HG03064 (cell line): ENCODE measurements at regions not wholly inside any gene's neighbourhood (a gene's known extent, or its start where the extent isn't known, plus 50 kb on each side); places are given as distances from the start of the nearest gene placed in this dataset.
A peak's percentile ranks its signal among the peaks of the same experiment; 100 is the strongest.

Source experiments
- ATAC-seq: cut with Tn5 transposase; IDR thresholded peaks from one replicate; pipeline ENCODE4 v1.9.1; 2021; ENCODE audit warnings: low read depth; ENCODE audit not compliant: unreplicated experiment

DNA sequence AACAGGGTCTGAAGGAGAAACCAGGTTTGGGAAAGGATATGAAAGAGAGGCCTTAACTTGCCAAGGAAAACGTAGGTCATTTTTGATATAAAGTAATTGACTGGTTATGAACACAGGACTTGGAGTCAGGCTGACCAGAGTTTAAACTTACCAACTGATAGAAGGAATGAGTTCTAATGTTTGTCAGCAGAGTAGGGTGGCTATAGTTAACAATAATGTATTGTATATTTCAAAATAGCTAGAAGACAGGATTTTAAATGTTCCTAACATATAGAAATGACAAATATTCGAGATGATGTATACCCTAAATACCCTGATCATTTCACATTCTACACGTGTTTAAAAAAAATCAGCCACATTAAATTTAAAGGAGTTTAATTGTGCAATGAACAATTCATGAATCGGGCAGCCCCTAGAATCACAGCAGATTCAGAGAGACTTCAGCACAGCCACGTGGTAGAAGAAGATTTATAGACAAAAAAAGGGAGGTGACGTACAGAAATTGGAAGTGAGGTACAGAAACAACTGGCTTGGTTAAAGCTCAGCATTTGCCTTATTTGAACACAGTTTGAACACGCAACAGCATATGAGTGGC lies 52.5 kb upstream of the PLEKHG7 start:
- no peak for ATAC-seq

DNA sequence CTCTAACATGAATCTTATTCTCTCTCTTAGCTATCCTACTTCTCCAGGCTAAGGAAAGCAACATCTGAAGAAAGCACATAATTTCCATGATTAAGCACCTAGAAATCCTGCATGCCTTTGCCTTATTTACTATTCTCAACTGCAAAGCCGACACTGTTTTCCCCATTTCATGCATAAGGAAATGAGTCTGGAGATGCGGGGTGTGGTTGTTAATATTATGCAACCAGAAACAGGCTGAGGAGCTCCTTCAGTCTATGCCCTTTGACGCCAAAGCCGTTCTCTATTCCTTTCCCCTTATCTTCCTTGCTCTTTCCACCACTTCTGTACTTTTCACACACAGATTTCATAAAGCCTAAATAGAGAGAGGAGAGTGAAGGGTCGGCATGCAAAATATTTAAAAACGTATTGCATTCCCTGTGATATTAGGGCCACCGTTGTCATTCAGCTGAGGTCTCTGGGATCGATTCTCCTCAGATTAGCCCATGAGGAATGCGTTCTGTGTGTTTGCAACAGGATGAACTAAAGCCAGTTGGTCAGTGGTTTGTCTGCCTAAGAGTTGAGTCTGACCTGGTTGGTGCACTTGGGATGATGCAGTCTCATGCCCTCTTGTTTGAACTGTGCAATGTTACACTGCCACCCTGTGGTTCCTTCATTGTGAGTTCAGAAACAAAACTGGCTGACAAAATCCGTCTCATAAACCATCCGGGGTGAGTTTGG lies 53.1 kb upstream of the PLEKHG7 start:
- ATAC-seq: peak; percentile 75

DNA sequence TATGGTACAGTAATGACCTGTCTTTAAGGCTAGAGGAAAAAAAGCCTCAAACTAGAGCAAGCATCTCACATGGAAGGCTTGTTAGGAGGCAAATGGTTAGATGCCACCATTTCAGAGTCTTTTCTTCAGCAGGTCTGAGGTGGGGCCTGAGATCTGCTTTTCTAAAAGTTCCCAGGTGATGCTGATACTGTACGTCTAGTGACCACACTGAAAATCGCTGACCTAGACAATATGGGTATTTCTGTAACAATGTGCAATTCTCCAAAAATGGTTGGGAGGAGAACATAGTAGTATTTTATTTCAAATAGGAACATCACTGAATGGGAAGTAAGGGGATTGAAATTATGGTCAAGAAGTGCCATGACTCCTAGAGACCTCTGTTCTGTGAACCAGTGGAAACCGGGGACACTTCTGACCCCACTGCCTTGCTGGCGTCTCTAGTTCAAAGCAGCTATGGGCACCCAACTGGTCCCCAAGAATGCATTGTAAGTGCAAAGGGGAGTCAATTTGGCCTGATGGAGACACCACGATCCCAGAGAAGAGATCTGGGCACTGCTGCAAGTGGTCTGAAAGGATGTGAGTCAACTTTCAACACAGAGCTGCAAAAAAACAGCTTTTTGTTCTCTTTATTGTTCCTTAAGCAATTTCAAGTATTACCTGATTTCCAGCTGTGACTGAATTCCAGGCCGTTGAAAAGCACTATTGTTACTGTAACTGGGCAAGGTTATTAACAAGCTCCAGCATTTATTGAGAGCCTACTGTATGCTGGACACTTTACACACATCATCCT lies 54.4 kb upstream of the PLEKHG7 start:
- no peak for ATAC-seq

DNA sequence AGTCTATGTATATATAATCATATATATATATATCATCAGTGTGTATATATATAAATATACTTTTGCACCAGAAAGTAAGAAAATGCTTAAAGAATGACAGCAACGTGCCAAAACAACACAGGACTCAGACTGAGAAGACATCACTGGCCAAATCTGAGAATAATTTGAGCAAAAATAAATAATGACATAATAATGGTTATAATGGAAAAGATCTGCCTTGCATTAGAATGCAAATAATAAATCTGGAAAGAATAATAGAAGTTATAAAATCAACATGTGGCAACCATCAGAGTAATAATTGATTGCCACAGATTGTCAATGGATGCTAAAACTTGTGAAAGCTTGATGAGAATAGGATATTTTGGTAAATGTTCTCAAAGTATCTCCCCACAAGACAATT lies 61.5 kb upstream of the PLEKHG7 start:
- ATAC-seq: no peak

DNA sequence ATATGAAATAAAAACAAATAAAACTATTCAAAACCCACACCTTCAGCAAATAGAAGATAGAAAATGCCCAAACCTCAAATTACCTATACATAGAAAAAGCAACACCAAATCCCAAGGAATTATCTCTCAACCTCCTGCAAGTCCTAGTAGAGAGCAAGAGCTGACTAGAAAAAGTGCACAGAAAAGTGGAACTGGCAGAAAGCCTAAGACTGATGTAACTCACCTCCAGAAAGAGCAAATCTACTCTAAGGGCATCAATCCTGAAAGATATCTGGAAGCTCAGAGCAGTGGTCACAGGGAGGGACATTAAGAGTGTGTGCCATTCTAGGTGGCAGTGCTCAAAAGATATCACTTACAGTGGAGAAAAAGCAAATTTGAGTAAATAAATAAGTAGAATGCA lies 62.1 kb upstream of the PLEKHG7 start:
- no peak for ATAC-seq

- ATAC-seq: no peak
These were observed 63.8 kb upstream of the PLEKHG7 start for GRCh38 chr12:92639017-92639416.

- ATAC-seq: no peak
These were observed 68.1 kb upstream of the PLEKHG7 start for GRCh38 chr12:92634730-92635129.

GRCh38 chr12:92634202-92634601 lies 68.6 kb upstream of the PLEKHG7 start:
- no peak for ATAC-seq

GRCh38 chr12:92630968-92631367 lies 71.8 kb upstream of the PLEKHG7 start:
- ATAC-seq: no peak

DNA sequence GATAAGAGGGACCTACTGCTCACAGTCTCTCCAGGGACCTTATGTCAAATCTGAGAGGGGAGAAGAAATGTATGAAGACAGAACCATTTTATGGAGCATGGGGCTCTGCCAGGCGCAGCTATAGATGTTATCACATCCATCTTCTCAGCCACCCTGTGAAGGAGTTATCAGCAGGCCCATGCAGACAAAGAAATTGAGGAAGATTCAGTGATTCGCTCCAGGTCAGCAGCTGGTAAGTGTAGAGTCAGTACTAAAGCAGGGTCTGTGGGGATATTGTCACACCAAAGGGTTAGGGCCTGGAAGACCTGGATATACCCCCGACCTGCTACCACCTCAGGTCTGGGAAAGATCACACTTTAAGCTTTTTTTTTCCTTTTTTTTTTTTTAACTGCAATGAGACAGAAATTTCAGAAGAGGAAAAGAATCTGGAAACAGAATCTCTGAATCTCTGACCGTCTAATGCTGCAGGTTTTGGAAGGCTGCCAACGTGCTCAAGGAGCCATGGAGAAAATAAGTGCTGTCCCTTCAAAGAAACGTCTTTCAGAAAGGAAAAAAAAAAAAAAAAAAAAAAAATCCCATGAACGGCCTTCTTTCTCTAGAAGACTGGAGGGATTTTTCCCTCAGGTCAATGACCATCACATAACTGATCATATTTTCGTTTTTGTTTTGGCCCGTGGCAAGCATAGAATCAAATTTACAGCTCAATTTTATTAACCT lies 73.3 kb upstream of the PLEKHG7 start:
- no peak for ATAC-seq

- ATAC-seq: no peak
These were observed 74.3 kb upstream of the PLEKHG7 start for GRCh38 chr12:92628476-92628875.

DNA sequence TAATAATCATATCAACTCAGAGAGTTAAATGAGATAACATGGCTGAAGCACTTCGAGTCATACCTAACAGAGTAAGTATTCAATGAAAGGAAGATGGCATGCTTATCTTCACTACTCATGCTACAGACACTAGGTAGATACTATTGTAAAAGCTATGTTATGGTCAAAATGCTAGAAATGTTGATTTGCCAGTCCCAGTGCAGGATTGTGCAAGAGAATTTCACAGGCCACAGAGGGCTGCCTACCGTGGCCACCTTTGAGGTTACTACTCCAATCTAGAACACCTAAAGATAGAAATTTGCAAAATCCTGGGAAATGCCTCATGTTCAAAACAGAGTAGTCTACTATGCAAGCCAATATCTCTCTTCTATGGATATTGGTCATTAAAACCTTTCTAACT lies 75.3 kb upstream of the PLEKHG7 start:
- ATAC-seq: no peak

GRCh38 chr12:92625639-92626310 lies 77.0 kb upstream of the PLEKHG7 start:
- ATAC-seq: no peak

DNA sequence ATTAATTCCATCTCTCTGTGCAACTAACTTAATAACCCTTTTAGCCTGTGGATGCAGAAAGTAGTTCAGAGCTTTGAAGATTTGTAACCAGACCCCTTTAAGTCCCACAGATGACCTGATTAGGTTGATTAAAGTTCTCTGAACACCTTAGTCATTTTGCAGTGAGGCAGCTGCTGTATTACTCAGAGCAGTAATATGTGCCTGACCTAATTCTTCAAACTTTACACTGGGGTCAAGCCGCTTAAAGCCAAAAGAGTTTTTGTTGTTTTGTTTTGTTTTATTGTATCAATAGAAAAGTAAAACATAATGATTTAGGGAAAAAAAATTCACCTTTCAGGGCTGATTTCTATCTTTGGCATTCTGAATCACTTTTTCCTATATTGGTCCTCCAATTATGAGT lies 78.6 kb upstream of the PLEKHG7 start:
- ATAC-seq: no peak

GRCh38 chr12:92623386-92623785 lies 79.4 kb upstream of the PLEKHG7 start:
- ATAC-seq: no peak

DNA sequence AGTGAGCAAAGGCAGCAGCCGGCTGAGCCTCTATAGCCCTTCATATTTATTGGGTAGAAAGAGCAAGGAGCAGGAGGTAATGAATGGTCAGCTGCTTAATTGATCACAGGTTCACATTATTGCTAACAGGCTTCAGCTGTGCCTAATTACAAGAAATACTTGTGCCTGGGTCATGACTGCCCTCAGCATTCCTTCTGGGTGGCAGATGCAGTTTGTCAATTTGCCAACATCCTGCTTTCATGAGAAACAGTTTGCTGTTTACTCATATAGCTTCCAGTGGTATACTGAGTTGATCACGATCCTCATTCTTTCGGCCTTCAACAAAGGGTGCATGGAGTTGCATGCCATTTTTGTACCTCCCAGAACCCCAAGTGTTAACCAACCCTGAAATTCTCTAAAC lies 81.0 kb upstream of the PLEKHG7 start:
- no peak for ATAC-seq

- no peak for ATAC-seq
These were observed 81.5 kb upstream of the PLEKHG7 start for GRCh38 chr12:92621312-92621711.

GRCh38 chr12:92619730-92620684 lies 82.8 kb upstream of the PLEKHG7 start:
- ATAC-seq: no peak

- no peak for ATAC-seq
These were observed 83.8 kb upstream of the PLEKHG7 start for GRCh38 chr12:92619026-92619425.
